ENCODE measurements at regions not wholly inside any gene's neighbourhood (a gene's known extent, or its start where the extent isn't known, plus 50 kb on each side); places are given as distances from the start of the nearest gene placed in this dataset.

GRCh38 chr2:162965191-162965590 lies 126.6 kb upstream of the KCNH7 start:
- no peak for DNase-seq (ENCODE audit: low read depth)

- no peak for DNase-seq (ENCODE audit: low read depth)
These were observed 125.9 kb upstream of the KCNH7 start for GRCh38 chr2:162964513-162964912.

GRCh38 chr2:162963156-162963555 lies 124.6 kb upstream of the KCNH7 start:
- no peak for DNase-seq (ENCODE audit: low read depth)

- no peak for DNase-seq (ENCODE audit: low read depth)
These were observed 107.2 kb upstream of the KCNH7 start for GRCh38 chr2:162945785-162946184.

- no peak for DNase-seq (ENCODE audit: low read depth)
These were observed 99.8 kb upstream of the KCNH7 start for GRCh38 chr2:162938387-162938786.

- no peak for DNase-seq (ENCODE audit: low read depth)
These were observed 95.6 kb upstream of the KCNH7 start for GRCh38 chr2:162934191-162934590.

- DNase-seq (ENCODE audit: low read depth), result no peak
These were observed 93.8 kb upstream of the KCNH7 start for GRCh38 chr2:162932416-162932815.

GRCh38 chr2:162929571-162929970 lies 91.0 kb upstream of the KCNH7 start:
- no peak for DNase-seq (ENCODE audit: low read depth)

GRCh38 chr2:162928356-162928755 lies 89.8 kb upstream of the KCNH7 start:
- no peak for DNase-seq (ENCODE audit: low read depth)

- no peak for DNase-seq (ENCODE audit: low read depth)
These were observed 88.3 kb upstream of the KCNH7 start for GRCh38 chr2:162926907-162927306.

GRCh38 chr2:162926501-162926900 lies 87.9 kb upstream of the KCNH7 start:
- DNase-seq (ENCODE audit: low read depth), result no peak

- no peak for DNase-seq (ENCODE audit: low read depth)
These were observed 87.0 kb upstream of the KCNH7 start for GRCh38 chr2:162925595-162925994.

- no peak for DNase-seq (ENCODE audit: low read depth)
These were observed 80.5 kb upstream of the KCNH7 start for GRCh38 chr2:162919111-162919510.

- DNase-seq (ENCODE audit: low read depth), result no peak
These were observed 79.1 kb upstream of the KCNH7 start for GRCh38 chr2:162917626-162918025.

GRCh38 chr2:162916286-162916801 lies 77.8 kb upstream of the KCNH7 start:
- DNase-seq (ENCODE audit: low read depth), result no peak

GRCh38 chr2:162915858-162916257 lies 77.3 kb upstream of the KCNH7 start:
- no peak for DNase-seq (ENCODE audit: low read depth)

GRCh38 chr2:162914161-162914560 lies 75.6 kb upstream of the KCNH7 start:
- DNase-seq (ENCODE audit: low read depth), result no peak

- DNase-seq (ENCODE audit: low read depth), result no peak
These were observed 74.2 kb upstream of the KCNH7 start for GRCh38 chr2:162912787-162913186.

GRCh38 chr2:162908567-162908966 lies 70.0 kb upstream of the KCNH7 start:
- no peak for DNase-seq (ENCODE audit: low read depth)

- DNase-seq (ENCODE audit: low read depth), result no peak
These were observed 52.2 kb upstream of the KCNH7 start for GRCh38 chr2:162890690-162891311.

GRCh38 chr2:162888652-162889051 lies 50.1 kb upstream of the KCNH7 start:
- DNase-seq (ENCODE audit: low read depth), result no peak
